Hepatocyte (in vitro differentiated cells): ENCODE measurements at regions not wholly inside any gene's neighbourhood (a gene's known extent, or its start where the extent isn't known, plus 50 kb on each side); places are given as distances from the start of the nearest gene placed in this dataset.

Experiments
- EZH2phosphoT487 ChIP-seq: fragments of 200-600 bp; sonication (generic); IDR thresholded peaks from one replicate; pipeline ENCODE4 v1.6.1; 2018; ENCODE audit warnings: antibody characterized with exemption, mild to moderate bottlenecking, low read depth, moderate library complexity; ENCODE audit not compliant: unreplicated experiment, severe bottlenecking
- TF ChIP-seq, protein P1 (sequence below): fragments of 200-600 bp; sonication (generic); IDR thresholded peaks from 2 replicates; pipeline ENCODE4 v1.5.1; 2016; ENCODE audit warnings: antibody characterized with exemption, mild to moderate bottlenecking; ENCODE audit not compliant: poor library complexity

DNA sequence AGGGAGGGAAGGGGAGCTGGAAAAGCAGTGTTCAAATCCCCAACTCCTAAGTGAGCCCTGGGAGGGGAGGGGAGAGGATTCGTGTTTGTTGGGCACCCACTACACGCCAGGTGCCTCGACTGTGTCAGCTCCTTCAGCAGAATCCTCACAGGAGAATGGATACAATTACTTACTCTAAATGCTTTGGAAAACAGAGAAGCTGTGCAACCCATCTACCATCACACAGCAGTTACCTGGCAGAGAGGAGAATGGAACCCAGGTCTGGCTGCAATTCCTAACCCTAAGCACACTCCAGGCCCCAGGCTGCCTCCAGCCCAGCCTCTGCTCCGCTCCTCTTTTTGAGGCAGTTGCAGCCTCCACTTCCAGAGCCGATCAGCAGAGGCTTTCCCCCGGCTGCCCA lies 86.4 kb upstream of the PTPN1 start:
- TF ChIP-seq, protein P1, sequence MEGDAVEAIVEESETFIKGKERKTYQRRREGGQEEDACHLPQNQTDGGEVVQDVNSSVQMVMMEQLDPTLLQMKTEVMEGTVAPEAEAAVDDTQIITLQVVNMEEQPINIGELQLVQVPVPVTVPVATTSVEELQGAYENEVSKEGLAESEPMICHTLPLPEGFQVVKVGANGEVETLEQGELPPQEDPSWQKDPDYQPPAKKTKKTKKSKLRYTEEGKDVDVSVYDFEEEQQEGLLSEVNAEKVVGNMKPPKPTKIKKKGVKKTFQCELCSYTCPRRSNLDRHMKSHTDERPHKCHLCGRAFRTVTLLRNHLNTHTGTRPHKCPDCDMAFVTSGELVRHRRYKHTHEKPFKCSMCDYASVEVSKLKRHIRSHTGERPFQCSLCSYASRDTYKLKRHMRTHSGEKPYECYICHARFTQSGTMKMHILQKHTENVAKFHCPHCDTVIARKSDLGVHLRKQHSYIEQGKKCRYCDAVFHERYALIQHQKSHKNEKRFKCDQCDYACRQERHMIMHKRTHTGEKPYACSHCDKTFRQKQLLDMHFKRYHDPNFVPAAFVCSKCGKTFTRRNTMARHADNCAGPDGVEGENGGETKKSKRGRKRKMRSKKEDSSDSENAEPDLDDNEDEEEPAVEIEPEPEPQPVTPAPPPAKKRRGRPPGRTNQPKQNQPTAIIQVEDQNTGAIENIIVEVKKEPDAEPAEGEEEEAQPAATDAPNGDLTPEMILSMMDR: no peak
- TF ChIP-seq EZH2phosphoT487: no peak
